Cerebellar cortex (tissue), 1 donor: ENCODE measurements at regions not wholly inside any gene's neighbourhood (a gene's known extent, or its start where the extent isn't known, plus 50 kb on each side); places are given as distances from the start of the nearest gene placed in this dataset.
"Not testable (repeated sequence)": the region's sequence is repeated elsewhere in the genome, so short reads cannot be mapped to it uniquely, and the experiment has no call there.

Source experiments
- DNase-seq: peaks from one replicate; pipeline ENCODE4 v3.0.0-alpha.2; 2015; ENCODE audit warnings: low spot score

- not testable (repeated sequence) for DNase-seq
Observed at GRCh38 chr6:86731631-86732030, 205.7 kb upstream of the HTR1E start.

- not testable (repeated sequence) for DNase-seq
Observed at GRCh38 chr6:86730772-86731171, 206.6 kb upstream of the HTR1E start.

GRCh38 chr6:86730216-86730615, 207.1 kb upstream of the HTR1E start:
- DNase-seq, result no peak

- no peak for DNase-seq
Observed at GRCh38 chr6:86728976-86729375, 208.4 kb upstream of the HTR1E start.

- DNase-seq, result no peak
Observed at GRCh38 chr6:86724695-86725094, 212.6 kb upstream of the HTR1E start.

- DNase-seq, result no peak
Observed at GRCh38 chr6:86723729-86724128, 213.6 kb upstream of the HTR1E start.

- no peak for DNase-seq
Observed at GRCh38 chr6:86723151-86723550, 214.2 kb upstream of the HTR1E start.

- no peak for DNase-seq
Observed at GRCh38 chr6:86722131-86722530, 215.2 kb upstream of the HTR1E start.

GRCh38 chr6:86715676-86716075, 221.7 kb upstream of the HTR1E start:
- no peak for DNase-seq

- DNase-seq, result no peak
Observed at GRCh38 chr6:86712039-86712438, 225.3 kb upstream of the HTR1E start.

GRCh38 chr6:86707545-86708120, 229.7 kb upstream of the HTR1E start:
- DNase-seq, result peak; percentile 81

- no peak for DNase-seq
Observed at GRCh38 chr6:86706449-86706848, 230.9 kb upstream of the HTR1E start.

GRCh38 chr6:86701228-86701627, 236.1 kb upstream of the HTR1E start:
- DNase-seq, result not testable (repeated sequence)

- DNase-seq, result no peak
Observed at GRCh38 chr6:86686496-86686895, 250.8 kb upstream of the HTR1E start.

GRCh38 chr6:86685230-86685797, 252.0 kb upstream of the HTR1E start:
- DNase-seq, result no peak

GRCh38 chr6:86683132-86683908, 254.0 kb upstream of the HTR1E start:
- no peak for DNase-seq

- DNase-seq, result no peak
Observed at GRCh38 chr6:86682297-86682696, 255.0 kb upstream of the HTR1E start.

- not testable (repeated sequence) for DNase-seq
Observed at GRCh38 chr6:86681140-86681539, 256.2 kb upstream of the HTR1E start.

GRCh38 chr6:86672125-86672524, 265.2 kb upstream of the HTR1E start:
- not testable (repeated sequence) for DNase-seq

- no peak for DNase-seq
Observed at GRCh38 chr6:86657192-86657591, 280.1 kb upstream of the HTR1E start.

GRCh38 chr6:86629123-86629522, 308.2 kb upstream of the HTR1E start:
- DNase-seq, result no peak

- DNase-seq, result no peak
Observed at GRCh38 chr6:86619428-86619827, 317.9 kb upstream of the HTR1E start.

GRCh38 chr6:86615299-86615698, 322.0 kb upstream of the HTR1E start:
- no peak for DNase-seq
